HepG2 (cell line): ENCODE measurements at regions not wholly inside any gene's neighbourhood (a gene's known extent, or its start where the extent isn't known, plus 50 kb on each side); places are given as distances from the start of the nearest gene placed in this dataset.

Experiments used
- ATAC-seq: fragments of 200-7000 bp; cut with Tn5 transposase; 3 replicates; pipeline ENCODE4 v1.9.1; 2020; ENCODE audit warnings: mild to moderate bottlenecking, moderate library complexity
- BruUV-seq: library from RNA; stranded (reverse); fragments of 400-500 nt; replicated peaks from 2 replicates; lab custom pipeline; 2021; lab: Mats Ljungman, UMichigan
- CTCF ChIA-PET: fragments of 300-600 bp; formaldehyde crosslinking; extraction: SDS; loops from one replicate; lab custom pipeline; 2021; ENCODE audit warnings: low total read pairs, inconsistent platforms, low intra/inter-chr PET ratio; lab: Yijun Ruan, JAX
- POLR2A ChIA-PET: fragments of 350-600 bp; sonication (Branson Sonifier 250); formaldehyde crosslinking; loops from one replicate; lab custom pipeline; 2020; ENCODE audit warnings: antibody characterized with exemption, inconsistent platforms; lab: Yijun Ruan, JAX
- DNase-seq: peaks from one replicate; pipeline ENCODE4 v3.0.0-alpha.2; 2015; ENCODE audit warnings: low spot score
- FAIRE-seq: peaks from 3 replicates; lab custom pipeline; 2011; peaks lifted over from hg19 to GRCh38; lab: Jason Lieb, UNC
- H2AFZ ChIP-seq: one replicate; pipeline ENCODE4 v1.6.1; 2011; ENCODE audit warnings: low read length, inconsistent platforms
- H3K27ac ChIP-seq: fragments of 300-600 bp; 3 replicates; pipeline ENCODE4 v1.8.0; 2011; ENCODE audit warnings: mixed run types, mild to moderate bottlenecking, mixed read lengths, low read length, inconsistent platforms; ENCODE audit not compliant: insufficient read depth; ENCODE audit errors: extremely low read length
- H3K27me3 ChIP-seq, 2 experiments: fragments of 200-600 bp in 1 of 2; 2 replicates in 1 of 2; 3 replicates in 1 of 2; pipeline versions ENCODE4 v1.6.0 to v1.8.0; 2011; ENCODE audit warnings: low read length in 2 of 2, mild to moderate bottlenecking in 2 of 2, moderate library complexity in 2 of 2, inconsistent platforms in 1 of 2; ENCODE audit not compliant: insufficient read depth in 2 of 2, control insufficient read depth in 1 of 2
- H3K36me3 ChIP-seq, 2 experiments: fragments of 200-600 bp in 1 of 2; replicated peaks in 1 of 2; 2 replicates in 1 of 2; 3 replicates in 1 of 2; pipeline versions ENCODE4 v1.5.1 to v1.8.0; 2011; ENCODE audit warnings: low read length in 2 of 2, inconsistent platforms in 1 of 2; ENCODE audit not compliant: insufficient read depth in 2 of 2, control insufficient read depth in 1 of 2
- H3K4me1 ChIP-seq: 2 replicates; pipeline ENCODE4 v1.5.1; 2012; ENCODE audit warnings: low read length, inconsistent platforms; ENCODE audit not compliant: insufficient read depth
- H3K4me2 ChIP-seq: 2 replicates; pipeline ENCODE4 v1.6.0; 2011; ENCODE audit warnings: low read depth, low read length, inconsistent platforms
- H3K4me3 ChIP-seq, 3 experiments: fragments of 200-600 bp in 1 of 3; sonication (generic), shearing (Covaris generic) in 1 of 3; replicated peaks in 1 of 3; 2 replicates each; pipeline ENCODE4 v1.5.1; 2011 to 2016; ENCODE audit warnings: low read length in 3 of 3, inconsistent platforms in 2 of 3, low read depth in 2 of 3, mild to moderate bottlenecking in 2 of 3, control low read depth in 1 of 3, mixed read lengths in 1 of 3; ENCODE audit not compliant: insufficient read depth in 1 of 3
- H3K79me2 ChIP-seq: one replicate; pipeline ENCODE4 v1.6.1; 2011; ENCODE audit warnings: low read length, inconsistent platforms; ENCODE audit not compliant: insufficient read depth
- H3K9ac ChIP-seq: 2 replicates; pipeline ENCODE4 v1.6.0; 2011; ENCODE audit warnings: mild to moderate bottlenecking, low read depth, low read length, inconsistent platforms; ENCODE audit not compliant: insufficient read depth
- H3K9me3 ChIP-seq: 2 replicates; pipeline ENCODE4 v1.5.1; 2012; ENCODE audit warnings: mild to moderate bottlenecking, low read length
- H4K20me1 ChIP-seq: 2 replicates; pipeline ENCODE4 v1.6.0; 2011; ENCODE audit warnings: inconsistent platforms, mild to moderate bottlenecking, low read length, moderate library complexity; ENCODE audit not compliant: insufficient read depth
- HMGXB4 ChIP-seq, 2 experiments: sonication (generic) in 1 of 2; formaldehyde crosslinking in 1 of 2; IDR thresholded peaks; 2 replicates each; pipeline versions ENCODE4 v1.4.0 to v1.6.1; 2018 to 2020; ENCODE audit warnings: missing genetic modification reagents in 2 of 2, borderline replicate concordance in 1 of 2, low read depth in 1 of 2, mild to moderate bottlenecking in 1 of 2, missing biosample characterization in 1 of 2
- MYPOP ChIP-seq: sonication (generic); formaldehyde crosslinking; IDR thresholded peaks from 2 replicates; pipeline ENCODE4 v1.8.1; 2023; ENCODE audit warnings: mild to moderate bottlenecking, moderate library complexity, missing genetic modification reagents
- NR3C1 ChIP-seq: sonication (generic); formaldehyde crosslinking; IDR thresholded peaks from 2 replicates; pipeline ENCODE4 v1.4.0; 2020; ENCODE audit warnings: missing genetic modification reagents
- PAXIP1 ChIP-seq: sonication (generic); formaldehyde crosslinking; conservative IDR thresholded peaks from 2 replicates; pipeline ENCODE4 v1.4.0; 2020; ENCODE audit warnings: mild to moderate bottlenecking, missing genetic modification reagents, moderate library complexity
- ZFP36L2 ChIP-seq: sonication (generic); formaldehyde crosslinking; IDR thresholded peaks from 2 replicates; pipeline ENCODE4 v1.4.0; 2020; ENCODE audit warnings: missing genetic modification reagents
- ZFP37 ChIP-seq: sonication (generic); formaldehyde crosslinking; IDR thresholded peaks from 2 replicates; pipeline ENCODE4 v1.4.0; 2020; ENCODE audit warnings: missing genetic modification reagents, borderline replicate concordance
- WGBS: methylation state at CpG from one replicate; pipeline ENCODE4 v1.1.6; 2017; ENCODE audit warnings: low lambda C conversion rate; 5-methylcytosine and 5-hydroxymethylcytosine counted together
- in situ Hi-C: cut with HindIII; loops from 2 replicates; pipeline ENCODE4 v1.10.0; 2017; ENCODE audit warnings: low pct_unique_long_range_greater_than_20kb; ENCODE audit not compliant: extremely low pct_ligation_motif_present
- intact Hi-C: fragments of 100-400 bp; cut with micrococcal nuclease; formaldehyde crosslinking; loops from one replicate; pipeline ENCODE4 v1.10.0; 2022; ENCODE audit not compliant: unreplicated experiment
- TF ChIP-seq, protein P1 (sequence below): sonication (generic); formaldehyde crosslinking; IDR thresholded peaks from 2 replicates; pipeline ENCODE4 v1.4.0; 2020; ENCODE audit warnings: missing genetic modification reagents
- TF ChIP-seq, protein P2 (sequence below): sonication (generic); formaldehyde crosslinking; IDR thresholded peaks from 2 replicates; pipeline ENCODE4 v1.5.0; 2020; ENCODE audit warnings: missing genetic modification reagents

- TF ChIP-seq, protein P1, sequence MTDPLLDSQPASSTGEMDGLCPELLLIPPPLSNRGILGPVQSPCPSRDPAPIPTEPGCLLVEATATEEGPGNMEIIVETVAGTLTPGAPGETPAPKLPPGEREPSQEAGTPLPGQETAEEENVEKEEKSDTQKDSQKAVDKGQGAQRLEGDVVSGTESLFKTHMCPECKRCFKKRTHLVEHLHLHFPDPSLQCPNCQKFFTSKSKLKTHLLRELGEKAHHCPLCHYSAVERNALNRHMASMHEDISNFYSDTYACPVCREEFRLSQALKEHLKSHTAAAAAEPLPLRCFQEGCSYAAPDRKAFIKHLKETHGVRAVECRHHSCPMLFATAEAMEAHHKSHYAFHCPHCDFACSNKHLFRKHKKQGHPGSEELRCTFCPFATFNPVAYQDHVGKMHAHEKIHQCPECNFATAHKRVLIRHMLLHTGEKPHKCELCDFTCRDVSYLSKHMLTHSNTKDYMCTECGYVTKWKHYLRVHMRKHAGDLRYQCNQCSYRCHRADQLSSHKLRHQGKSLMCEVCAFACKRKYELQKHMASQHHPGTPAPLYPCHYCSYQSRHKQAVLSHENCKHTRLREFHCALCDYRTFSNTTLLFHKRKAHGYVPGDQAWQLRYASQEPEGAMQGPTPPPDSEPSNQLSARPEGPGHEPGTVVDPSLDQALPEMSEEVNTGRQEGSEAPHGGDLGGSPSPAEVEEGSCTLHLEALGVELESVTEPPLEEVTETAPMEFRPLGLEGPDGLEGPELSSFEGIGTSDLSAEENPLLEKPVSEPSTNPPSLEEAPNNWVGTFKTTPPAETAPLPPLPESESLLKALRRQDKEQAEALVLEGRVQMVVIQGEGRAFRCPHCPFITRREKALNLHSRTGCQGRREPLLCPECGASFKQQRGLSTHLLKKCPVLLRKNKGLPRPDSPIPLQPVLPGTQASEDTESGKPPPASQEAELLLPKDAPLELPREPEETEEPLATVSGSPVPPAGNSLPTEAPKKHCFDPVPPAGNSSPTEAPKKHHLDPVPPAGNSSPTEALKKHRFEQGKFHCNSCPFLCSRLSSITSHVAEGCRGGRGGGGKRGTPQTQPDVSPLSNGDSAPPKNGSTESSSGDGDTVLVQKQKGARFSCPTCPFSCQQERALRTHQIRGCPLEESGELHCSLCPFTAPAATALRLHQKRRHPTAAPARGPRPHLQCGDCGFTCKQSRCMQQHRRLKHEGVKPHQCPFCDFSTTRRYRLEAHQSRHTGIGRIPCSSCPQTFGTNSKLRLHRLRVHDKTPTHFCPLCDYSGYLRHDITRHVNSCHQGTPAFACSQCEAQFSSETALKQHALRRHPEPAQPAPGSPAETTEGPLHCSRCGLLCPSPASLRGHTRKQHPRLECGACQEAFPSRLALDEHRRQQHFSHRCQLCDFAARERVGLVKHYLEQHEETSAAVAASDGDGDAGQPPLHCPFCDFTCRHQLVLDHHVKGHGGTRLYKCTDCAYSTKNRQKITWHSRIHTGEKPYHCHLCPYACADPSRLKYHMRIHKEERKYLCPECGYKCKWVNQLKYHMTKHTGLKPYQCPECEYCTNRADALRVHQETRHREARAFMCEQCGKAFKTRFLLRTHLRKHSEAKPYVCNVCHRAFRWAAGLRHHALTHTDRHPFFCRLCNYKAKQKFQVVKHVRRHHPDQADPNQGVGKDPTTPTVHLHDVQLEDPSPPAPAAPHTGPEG (CRISPR knock-in tag): no peak
- no peak for TF ChIP-seq ZFP37 (CRISPR knock-in tag)
Measured at GRCh38 chr17:13699261-13699660, 97.5 kb upstream of the HS3ST3A1 start (continued).

DNA sequence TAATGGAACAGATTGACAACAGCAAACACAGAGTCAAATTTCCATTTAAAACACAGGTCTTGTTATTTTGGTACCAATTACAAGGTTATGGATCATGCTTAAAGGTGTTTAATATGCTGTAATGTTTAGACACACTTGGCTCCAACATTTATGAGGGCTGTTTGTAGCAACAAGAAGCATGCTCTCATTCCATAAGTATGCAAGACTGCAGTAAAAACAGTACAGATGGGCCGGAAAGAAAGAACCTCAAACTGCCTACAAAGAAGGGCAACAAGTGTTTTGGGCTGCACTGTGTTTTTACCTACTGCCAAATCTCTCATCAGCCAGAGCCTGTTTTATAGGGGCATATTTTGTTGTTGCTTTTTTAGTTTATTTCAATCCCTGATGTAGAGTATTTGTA, 100.5 kb upstream of the HS3ST3A1 start:
- H3K4me1 ChIP-seq: no peaks in the 10 kb centered on the region
- DNase-seq (no peak), FAIRE-seq (no peak), ATAC-seq (no peak)
- no peaks in the 10 kb centered on the region for H4K20me1 ChIP-seq
- BruUV-seq: no TSS peak
- no peaks in the 10 kb centered on the region; a peak in 1 of 5 replicates for H3K27me3 ChIP-seq
- H3K79me2 ChIP-seq: no peaks in the 10 kb centered on the region
- H3K36me3 ChIP-seq: no peaks in the 10 kb centered on the region
- no peak overlapping the region for H3K4me3 ChIP-seq
- 0% methylated on average over 1 of the region's 1 CpG for WGBS
- H3K9me3 ChIP-seq: no peaks in the 10 kb centered on the region
- no peak overlapping the region for H3K4me2 ChIP-seq
- intact Hi-C loops (no loop called here), in situ Hi-C loops (no loop called here)
- H3K27ac ChIP-seq: no peak overlapping the region
- CTCF ChIA-PET: no interaction called here
- no peak overlapping the region for H2AFZ ChIP-seq
- H3K9ac ChIP-seq: no peak overlapping the region
- POLR2A ChIA-PET: no interaction called here
- TF ChIP-seq, protein P2, sequence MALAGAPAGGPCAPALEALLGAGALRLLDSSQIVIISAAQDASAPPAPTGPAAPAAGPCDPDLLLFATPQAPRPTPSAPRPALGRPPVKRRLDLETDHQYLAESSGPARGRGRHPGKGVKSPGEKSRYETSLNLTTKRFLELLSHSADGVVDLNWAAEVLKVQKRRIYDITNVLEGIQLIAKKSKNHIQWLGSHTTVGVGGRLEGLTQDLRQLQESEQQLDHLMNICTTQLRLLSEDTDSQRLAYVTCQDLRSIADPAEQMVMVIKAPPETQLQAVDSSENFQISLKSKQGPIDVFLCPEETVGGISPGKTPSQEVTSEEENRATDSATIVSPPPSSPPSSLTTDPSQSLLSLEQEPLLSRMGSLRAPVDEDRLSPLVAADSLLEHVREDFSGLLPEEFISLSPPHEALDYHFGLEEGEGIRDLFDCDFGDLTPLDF: no peak
- no peak for TF ChIP-seq HMGXB4 (CRISPR knock-in tag; IDR thresholded peaks at IDR 0.05; ENCODE audit: borderline replicate concordance in 1 of 2, low read depth in 1 of 2)
- TF ChIP-seq ZFP36L2: no peak
- TF ChIP-seq MYPOP (CRISPR knock-in tag): no peak
- TF ChIP-seq PAXIP1 (CRISPR knock-in tag): no peak
- TF ChIP-seq ZFP37 (CRISPR knock-in tag): no peak
- TF ChIP-seq NR3C1: no peak
